ENCODE measurements at regions not wholly inside any gene's neighbourhood (a gene's known extent, or its start where the extent isn't known, plus 50 kb on each side); places are given as distances from the start of the nearest gene placed in this dataset.

GRCh38 chr19:31804668-31805067 lies 455.4 kb upstream of the TSHZ3 start:
- no peaks in the 10 kb centered on the region for H3K4me1 ChIP-seq (ENCODE audit: control insufficient read depth, insufficient read depth, low read length)
- H3K36me3 ChIP-seq (ENCODE audit: control insufficient read depth, insufficient read depth, low read length): no peaks in the 10 kb centered on the region
- H3K27me3 ChIP-seq (ENCODE audit: control insufficient read depth, insufficient read depth, low read length): no peaks in the 10 kb centered on the region
- H3K9ac ChIP-seq (ENCODE audit: low read length): no peak overlapping the region
- no peak overlapping the region for H3K4me3 ChIP-seq (ENCODE audit: low read length)
- H3K27ac ChIP-seq (ENCODE audit: low read depth, low read length): no peak overlapping the region

- no peaks in the 10 kb centered on the region for H3K36me3 ChIP-seq (ENCODE audit: control insufficient read depth, insufficient read depth, low read length)
- no peaks in the 10 kb centered on the region for H3K4me1 ChIP-seq (ENCODE audit: control insufficient read depth, insufficient read depth, low read length)
- no peak overlapping the region for H3K9ac ChIP-seq (ENCODE audit: low read length)
- no peak overlapping the region for H3K4me3 ChIP-seq (ENCODE audit: low read length)
- H3K27ac ChIP-seq (ENCODE audit: low read depth, low read length): no peak overlapping the region
- no peaks in the 10 kb centered on the region for H3K27me3 ChIP-seq (ENCODE audit: control insufficient read depth, insufficient read depth, low read length)
These were observed 461.4 kb upstream of the TSHZ3 start for GRCh38 chr19:31810536-31811109.

- no peaks in the 10 kb centered on the region for H3K4me1 ChIP-seq (ENCODE audit: control insufficient read depth, insufficient read depth, low read length)
- no peak overlapping the region for H3K9ac ChIP-seq (ENCODE audit: low read length)
- no peaks in the 10 kb centered on the region for H3K27me3 ChIP-seq (ENCODE audit: control insufficient read depth, insufficient read depth, low read length)
- H3K36me3 ChIP-seq (ENCODE audit: control insufficient read depth, insufficient read depth, low read length): no peaks in the 10 kb centered on the region
- no peak overlapping the region for H3K4me3 ChIP-seq (ENCODE audit: low read length)
- H3K27ac ChIP-seq (ENCODE audit: low read depth, low read length): no peak overlapping the region
These were observed 468.9 kb upstream of the TSHZ3 start for GRCh38 chr19:31817971-31818797.

- H3K4me3 ChIP-seq (ENCODE audit: low read length): no peak overlapping the region
- no peaks in the 10 kb centered on the region for H3K36me3 ChIP-seq (ENCODE audit: control insufficient read depth, insufficient read depth, low read length)
- H3K27ac ChIP-seq (ENCODE audit: low read depth, low read length): no peak overlapping the region
- no peaks in the 10 kb centered on the region for H3K27me3 ChIP-seq (ENCODE audit: control insufficient read depth, insufficient read depth, low read length)
- no peak overlapping the region for H3K9ac ChIP-seq (ENCODE audit: low read length)
- H3K4me1 ChIP-seq (ENCODE audit: control insufficient read depth, insufficient read depth, low read length): no peaks in the 10 kb centered on the region
These were observed 469.5 kb upstream of the TSHZ3 start for GRCh38 chr19:31818798-31819105.

- Histone ChIP-seq H3K27me3 (ENCODE audit: control insufficient read depth, insufficient read depth, low read length) (no peaks in the 10 kb centered on the region), H3K27ac (ENCODE audit: low read depth, low read length) (no peak overlapping the region), H3K4me3 (ENCODE audit: low read length) (no peak overlapping the region), H3K36me3 (ENCODE audit: control insufficient read depth, insufficient read depth, low read length) (no peaks in the 10 kb centered on the region), H3K9ac (ENCODE audit: low read length) (no peak overlapping the region), H3K4me1 (ENCODE audit: control insufficient read depth, insufficient read depth, low read length) (no peaks in the 10 kb centered on the region)
These were observed 470.6 kb upstream of the TSHZ3 start for GRCh38 chr19:31819837-31820236.

GRCh38 chr19:31821346-31821745 lies 472.1 kb upstream of the TSHZ3 start:
- Histone ChIP-seq H3K9ac (ENCODE audit: low read length) (no peak overlapping the region), H3K4me3 (ENCODE audit: low read length) (no peak overlapping the region), H3K27ac (ENCODE audit: low read depth, low read length) (no peak overlapping the region), H3K4me1 (ENCODE audit: control insufficient read depth, insufficient read depth, low read length) (no peaks in the 10 kb centered on the region), H3K27me3 (ENCODE audit: control insufficient read depth, insufficient read depth, low read length) (no peaks in the 10 kb centered on the region), H3K36me3 (ENCODE audit: control insufficient read depth, insufficient read depth, low read length) (no peaks in the 10 kb centered on the region)

GRCh38 chr19:31825134-31826094 lies 476.2 kb upstream of the TSHZ3 start:
- no peaks in the 10 kb centered on the region for H3K36me3 ChIP-seq (ENCODE audit: control insufficient read depth, insufficient read depth, low read length)
- no peak overlapping the region for H3K9ac ChIP-seq (ENCODE audit: low read length)
- no peak overlapping the region for H3K27ac ChIP-seq (ENCODE audit: low read depth, low read length)
- H3K4me3 ChIP-seq (ENCODE audit: low read length): no peak overlapping the region
- H3K27me3 ChIP-seq (ENCODE audit: control insufficient read depth, insufficient read depth, low read length): no peaks in the 10 kb centered on the region
- H3K4me1 ChIP-seq (ENCODE audit: control insufficient read depth, insufficient read depth, low read length): no peaks in the 10 kb centered on the region

- Histone ChIP-seq H3K9ac (ENCODE audit: low read length) (no peak overlapping the region), H3K36me3 (ENCODE audit: control insufficient read depth, insufficient read depth, low read length) (no peaks in the 10 kb centered on the region), H3K27ac (ENCODE audit: low read depth, low read length) (no peak overlapping the region), H3K4me3 (ENCODE audit: low read length) (no peak overlapping the region), H3K27me3 (ENCODE audit: control insufficient read depth, insufficient read depth, low read length) (no peaks in the 10 kb centered on the region), H3K4me1 (ENCODE audit: control insufficient read depth, insufficient read depth, low read length) (no peaks in the 10 kb centered on the region)
These were observed 477.1 kb upstream of the TSHZ3 start for GRCh38 chr19:31826325-31826724.

- no peaks in the 10 kb centered on the region for H3K4me1 ChIP-seq (ENCODE audit: control insufficient read depth, insufficient read depth, low read length)
These were observed 482.4 kb upstream of the TSHZ3 start for GRCh38 chr19:31831421-31832175.

GRCh38 chr19:31832176-31832548 lies 482.9 kb upstream of the TSHZ3 start:
- H3K27ac ChIP-seq (ENCODE audit: low read depth, low read length): no peak overlapping the region
- no peak overlapping the region for H3K4me3 ChIP-seq (ENCODE audit: low read length)
- H3K27me3 ChIP-seq (ENCODE audit: control insufficient read depth, insufficient read depth, low read length): no peaks in the 10 kb centered on the region
- no peaks in the 10 kb centered on the region for H3K36me3 ChIP-seq (ENCODE audit: control insufficient read depth, insufficient read depth, low read length)
- H3K4me1 ChIP-seq (ENCODE audit: control insufficient read depth, insufficient read depth, low read length): no peaks in the 10 kb centered on the region
- H3K9ac ChIP-seq (ENCODE audit: low read length): no peak overlapping the region

More at GRCh38 chr19:31831421-31832175, 482.4 kb upstream of the TSHZ3 start:
- Histone ChIP-seq H3K36me3 (ENCODE audit: control insufficient read depth, insufficient read depth, low read length) (no peaks in the 10 kb centered on the region), H3K4me3 (ENCODE audit: low read length) (no peak overlapping the region), H3K9ac (ENCODE audit: low read length) (no peak overlapping the region), H3K27ac (ENCODE audit: low read depth, low read length) (no peak overlapping the region), H3K27me3 (ENCODE audit: control insufficient read depth, insufficient read depth, low read length) (no peaks in the 10 kb centered on the region)

- H3K27ac ChIP-seq (ENCODE audit: low read depth, low read length): no peak overlapping the region
- no peak overlapping the region for H3K9ac ChIP-seq (ENCODE audit: low read length)
- H3K4me3 ChIP-seq (ENCODE audit: low read length): no peak overlapping the region
- no peaks in the 10 kb centered on the region for H3K27me3 ChIP-seq (ENCODE audit: control insufficient read depth, insufficient read depth, low read length)
- no peaks in the 10 kb centered on the region for H3K36me3 ChIP-seq (ENCODE audit: control insufficient read depth, insufficient read depth, low read length)
- no peaks in the 10 kb centered on the region for H3K4me1 ChIP-seq (ENCODE audit: control insufficient read depth, insufficient read depth, low read length)
These were observed 484.8 kb upstream of the TSHZ3 start for GRCh38 chr19:31834070-31834469.

Data from rectal smooth muscle tissue (tissue), 1 donor.